Amygdala (tissue), 56 donors: ENCODE measurements at regions not wholly inside any gene's neighbourhood (a gene's known extent, or its start where the extent isn't known, plus 50 kb on each side); places are given as distances from the start of the nearest gene placed in this dataset.
A peak's percentile ranks its signal among the peaks of the same experiment; 100 is the strongest.

Experiments
- DNase-seq, 56 donors: peaks; one replicate each; lab custom pipeline; 2025; lab: John Stamatoyannopoulos, UW

DNA sequence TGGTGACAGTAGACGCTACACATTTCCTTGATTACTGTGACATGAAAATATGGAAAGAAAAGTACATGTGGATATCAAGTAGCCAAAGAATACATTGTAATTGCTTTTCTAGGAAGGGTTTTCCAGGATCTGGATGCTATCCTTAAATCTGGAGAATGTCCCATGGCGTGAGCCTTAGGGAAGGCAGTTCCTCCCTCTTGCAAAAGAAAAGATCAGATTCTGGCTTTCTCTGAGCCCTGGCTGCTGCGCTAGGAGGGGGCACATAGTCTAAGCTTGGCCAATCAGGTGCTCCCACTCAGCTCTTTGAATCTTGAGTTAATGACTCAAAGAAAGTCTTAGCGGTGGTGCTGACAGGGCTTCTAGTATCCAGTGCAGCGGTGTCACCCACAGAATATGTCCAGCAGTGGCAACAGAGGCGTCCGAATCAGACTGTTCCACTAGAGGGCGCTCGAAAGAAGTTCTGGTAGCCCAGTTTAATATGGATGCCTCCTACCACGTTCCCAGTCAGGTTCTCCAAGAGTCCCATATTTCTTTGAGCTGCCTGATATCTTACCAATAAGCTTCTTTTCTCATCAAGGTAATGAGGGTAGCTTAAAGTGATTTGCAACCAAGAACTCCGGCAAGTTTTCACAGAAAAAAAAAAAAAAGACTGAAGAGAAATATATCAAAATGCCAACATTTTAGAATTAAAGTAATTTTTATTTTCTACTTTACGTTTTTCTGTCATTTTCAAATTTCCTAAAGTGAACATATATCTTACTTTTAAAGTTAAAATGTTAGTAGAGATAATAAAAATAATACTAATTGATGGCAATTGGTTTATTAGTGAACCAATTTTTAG is 213.4 kb upstream of the S100G start:
- DNase-seq, result peak in 46 of 56 donors; percentile 0 to 76 (median 8)

GRCh38 chrX:16440446-16440845 is 209.5 kb upstream of the S100G start:
- DNase-seq, result no peak

GRCh38 chrX:16444353-16444752 is 205.6 kb upstream of the S100G start:
- DNase-seq, result no peak

DNA sequence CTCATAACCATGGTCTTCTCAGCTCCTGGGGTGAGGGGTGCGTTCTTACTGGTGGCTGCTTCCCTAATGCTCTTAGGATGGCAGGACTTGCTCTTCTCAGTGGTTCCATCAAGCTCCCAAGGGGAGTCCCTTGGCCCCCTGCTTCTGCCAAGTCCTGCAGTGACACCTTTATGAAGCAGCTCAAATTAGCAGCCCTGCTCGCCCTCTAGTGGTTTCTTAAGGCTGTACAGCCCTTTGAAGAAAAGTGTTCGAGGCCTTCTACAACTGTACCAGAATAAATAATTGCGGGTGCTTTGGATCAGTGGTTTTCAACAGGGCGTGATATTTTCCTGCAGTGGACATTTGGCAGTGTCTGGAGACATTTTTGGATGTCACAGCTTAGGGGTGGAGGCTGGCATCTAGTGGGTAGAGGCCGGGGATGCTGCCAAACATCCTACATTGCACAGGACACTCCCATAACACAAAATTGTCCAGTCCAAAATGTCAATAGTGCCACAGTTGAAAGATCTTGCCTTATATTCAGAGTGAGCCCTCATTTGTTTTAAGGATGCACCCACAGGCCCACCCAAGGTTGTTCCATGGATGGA is 204.7 kb upstream of the S100G start:
- DNase-seq, result peak in 2 of 56 donors; percentile 0 to 11

DNA sequence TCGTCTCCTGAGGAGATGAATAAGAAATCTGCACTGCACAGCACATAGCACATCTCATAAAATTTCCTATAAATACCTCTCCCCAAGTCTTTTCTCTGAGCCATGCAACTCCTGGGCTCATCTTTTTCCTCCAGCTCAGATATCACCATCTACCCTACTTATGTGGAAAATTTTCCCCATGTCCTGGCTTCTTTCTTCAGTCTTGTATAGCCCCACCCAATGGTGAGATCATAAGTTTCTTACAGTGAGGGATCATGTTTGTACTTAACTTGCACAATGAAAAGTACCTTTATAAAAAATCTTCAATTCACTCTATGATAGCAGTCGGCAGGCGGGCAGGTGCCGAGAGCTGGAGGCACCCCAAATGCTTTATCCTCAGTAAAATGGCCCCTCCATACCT is 198.6 kb upstream of the S100G start:
- DNase-seq, result no peak

DNA sequence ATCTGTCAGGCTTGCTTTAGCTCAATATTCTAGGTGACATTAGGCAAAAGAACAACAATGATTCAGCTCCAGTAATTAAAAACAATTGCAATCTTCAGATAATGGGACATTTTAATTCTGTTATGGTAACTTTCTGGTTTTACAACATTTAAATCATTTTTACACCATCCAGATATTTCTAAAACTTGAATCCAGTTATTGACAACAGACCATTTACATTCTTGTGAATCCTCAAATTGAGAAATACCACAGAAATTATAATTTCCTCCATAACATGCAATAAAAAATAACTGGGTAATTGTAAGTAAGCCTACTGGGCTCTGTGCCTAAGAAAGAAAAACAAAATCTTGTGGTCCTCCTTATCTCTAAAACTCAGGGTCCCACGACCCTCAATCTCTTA is 195.0 kb upstream of the S100G start:
- DNase-seq, result no peak

- DNase-seq, result no peak
These were observed 192.7 kb upstream of the S100G start for GRCh38 chrX:16457239-16457638.

GRCh38 chrX:16458208-16458607 is 191.8 kb upstream of the S100G start:
- no peak for DNase-seq

DNA sequence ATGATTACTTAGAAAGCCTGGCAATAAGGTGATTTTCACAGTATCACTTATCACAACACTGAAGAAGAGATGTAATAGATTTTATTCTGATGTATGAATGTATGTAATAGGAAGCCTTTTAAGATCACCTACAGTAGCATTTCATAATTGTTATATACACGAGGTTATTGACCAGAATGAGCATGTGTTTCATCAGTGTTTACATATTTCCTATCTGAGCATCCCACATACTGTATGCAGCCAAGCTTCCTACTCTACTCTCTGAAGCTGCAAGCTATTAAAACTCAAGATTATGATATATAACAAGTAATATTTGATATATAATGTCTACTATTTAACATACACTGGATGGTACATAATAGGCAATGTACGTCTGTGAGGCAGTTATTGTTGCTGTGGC is 190.9 kb upstream of the S100G start:
- DNase-seq, result no peak

- no peak for DNase-seq
These were observed 188.0 kb upstream of the S100G start for GRCh38 chrX:16461968-16462367.

DNA sequence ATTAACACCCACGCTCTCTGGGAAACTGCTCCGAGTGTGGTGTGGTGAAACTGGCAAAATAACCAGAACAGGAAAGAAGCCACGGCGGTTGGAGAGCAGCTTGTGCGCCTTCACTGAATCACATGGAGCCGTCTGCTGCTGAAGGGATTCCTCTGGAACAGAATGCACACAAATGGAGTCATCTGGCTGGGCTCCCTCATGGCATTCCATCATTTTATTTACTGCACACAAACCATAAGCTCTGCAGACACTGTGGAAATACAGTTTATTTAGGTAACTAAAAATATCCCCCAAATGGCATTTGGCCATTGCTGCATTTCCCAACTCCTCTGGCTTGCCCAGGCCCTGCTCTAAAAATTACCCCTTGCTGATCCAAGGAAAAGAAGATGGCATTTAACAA is 187.0 kb upstream of the S100G start:
- peak in 20 of 56 donors; percentile 0 to 26 (median 4) for DNase-seq

GRCh38 chrX:16464369-16464768 is 185.6 kb upstream of the S100G start:
- no peak for DNase-seq

DNA sequence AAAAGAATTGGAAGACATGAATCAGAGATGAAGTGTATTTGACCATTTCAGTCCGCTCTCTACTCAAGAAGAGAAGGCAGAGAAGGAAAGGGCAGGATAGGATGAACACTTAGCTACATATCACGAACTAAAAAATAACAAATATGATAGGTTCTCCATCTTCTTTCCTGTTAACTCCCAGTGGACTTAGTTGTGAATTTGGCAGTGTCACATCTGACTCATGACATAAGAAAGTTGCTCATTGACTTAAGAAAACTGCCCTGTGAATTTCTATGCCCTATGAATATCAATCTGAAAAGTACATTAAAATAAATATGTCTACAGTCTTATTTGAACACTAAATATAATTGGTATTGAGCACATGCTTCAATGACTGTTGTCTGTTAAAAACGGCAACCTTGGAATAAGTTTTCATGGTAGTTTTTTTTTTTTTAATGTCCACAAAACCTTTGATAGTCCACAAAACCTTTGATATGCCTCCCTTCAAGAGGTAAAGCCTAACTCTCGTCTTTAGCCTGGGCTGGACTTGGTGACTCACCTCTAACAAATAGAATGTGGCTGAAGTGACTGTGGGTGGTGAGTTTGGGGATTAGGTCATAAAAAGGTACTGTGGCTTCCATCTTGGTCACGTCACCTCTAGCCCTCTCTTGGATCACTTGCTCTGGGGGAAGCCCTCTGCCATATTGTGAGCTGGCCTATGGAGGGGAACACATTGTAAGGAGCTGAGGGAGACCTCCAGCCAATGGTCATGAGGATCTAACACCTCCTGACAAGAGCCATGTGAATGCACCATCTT is 184.7 kb upstream of the S100G start:
- DNase-seq, result no peak

DNA sequence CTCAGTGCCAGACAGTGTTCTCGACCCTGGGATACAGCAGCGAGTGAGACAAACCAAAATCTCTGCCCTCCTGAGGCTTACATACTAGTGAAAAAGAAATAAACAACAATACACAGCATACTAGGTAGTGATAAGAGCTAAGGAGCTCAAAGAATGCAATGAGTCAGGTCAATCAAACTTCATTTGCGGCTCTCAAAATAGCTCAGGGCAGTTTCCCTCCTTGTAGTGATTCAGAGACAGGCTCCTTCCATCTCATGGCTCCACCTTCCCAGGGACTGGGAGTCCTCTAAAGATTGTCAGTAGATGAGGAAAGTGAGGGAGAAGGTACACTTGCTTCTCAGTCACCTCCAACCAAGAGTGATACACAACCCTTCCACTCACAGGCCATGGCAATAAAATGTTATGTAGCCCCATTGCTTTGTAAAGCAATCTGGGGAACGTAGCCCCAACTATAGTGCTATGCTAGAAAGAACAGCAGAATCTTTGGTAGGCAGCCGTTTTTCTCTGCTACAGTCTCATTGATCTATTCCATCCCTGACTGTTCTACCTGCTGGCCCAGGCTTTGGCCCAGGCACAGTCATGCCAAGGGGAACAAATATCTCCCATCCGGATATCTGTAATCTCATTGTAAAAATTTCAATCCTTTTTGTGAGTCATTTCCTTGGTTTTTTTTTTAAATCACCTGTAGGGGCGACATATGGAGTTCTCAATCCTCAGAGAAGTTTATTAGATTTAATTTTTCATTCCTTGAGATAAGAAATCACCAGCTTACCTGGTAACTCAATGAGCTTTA is 183.1 kb upstream of the S100G start:
- DNase-seq, result no peak

DNA sequence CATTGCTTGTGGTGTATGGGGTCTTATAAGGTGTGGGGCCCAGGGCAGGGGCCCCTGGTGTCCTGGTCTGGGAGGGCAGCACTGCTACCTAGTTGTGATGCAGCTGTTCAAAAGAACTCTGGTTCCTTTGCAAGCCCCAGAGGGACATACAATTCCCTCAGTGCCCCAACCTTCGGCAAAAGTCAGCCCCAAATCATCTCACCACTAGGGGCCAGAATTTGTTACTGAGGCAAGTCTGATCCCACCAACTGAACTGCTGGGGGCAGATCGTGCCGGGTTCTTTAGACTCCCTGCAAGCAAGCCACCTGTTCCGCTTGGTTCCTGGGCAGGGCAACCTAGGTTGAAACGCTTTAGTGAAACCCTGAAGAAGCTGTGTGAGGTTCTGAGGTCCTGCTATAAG is 180.1 kb upstream of the S100G start:
- DNase-seq, result no peak

DNA sequence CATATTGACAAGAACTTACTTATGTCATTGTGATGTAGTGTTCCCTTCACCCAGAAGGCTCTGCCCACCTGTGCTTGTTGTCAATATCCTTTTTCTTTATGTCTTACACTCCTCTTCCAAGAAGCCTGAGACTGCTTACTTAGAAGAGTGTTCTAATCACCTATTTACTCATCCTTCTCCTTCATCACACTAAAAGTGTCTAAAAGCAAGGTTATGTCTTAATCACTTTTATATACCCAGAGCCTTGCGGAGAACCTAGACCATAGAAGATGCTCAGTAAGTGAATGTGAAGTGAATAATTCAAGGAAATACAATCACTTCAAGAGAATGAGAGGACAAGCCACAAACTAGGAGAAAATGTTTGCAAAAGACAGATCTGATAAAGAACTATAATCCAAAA is 177.6 kb upstream of the S100G start:
- no peak for DNase-seq

DNA sequence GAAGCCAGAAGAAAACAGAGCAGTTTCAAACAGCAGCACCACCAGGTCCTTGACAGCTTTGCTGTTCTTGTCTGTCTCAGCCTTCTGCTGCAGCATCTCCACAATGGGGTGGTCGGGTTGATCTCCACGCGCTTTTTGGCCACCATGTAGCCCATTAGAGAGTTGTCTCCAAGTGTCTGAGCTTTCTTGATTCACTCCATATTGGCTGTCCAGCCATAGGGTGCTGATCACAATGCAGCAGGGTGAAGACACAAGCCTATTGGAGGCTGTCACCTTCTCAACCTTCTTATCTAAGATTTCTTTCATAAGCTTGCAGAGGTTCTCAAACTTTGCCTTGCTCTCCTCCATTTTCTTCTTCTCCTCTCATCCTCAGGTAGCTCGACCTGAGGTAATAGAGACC is 175.4 kb upstream of the S100G start:
- DNase-seq, result no peak

GRCh38 chrX:16476009-16476408 is 173.9 kb upstream of the S100G start:
- no peak for DNase-seq

- DNase-seq, result no peak
These were observed 173.3 kb upstream of the S100G start for GRCh38 chrX:16476692-16477091.

GRCh38 chrX:16479206-16479869 is 170.6 kb upstream of the S100G start:
- no peak for DNase-seq
